ENCODE measurements at regions not wholly inside any gene's neighbourhood (a gene's known extent, or its start where the extent isn't known, plus 50 kb on each side); places are given as distances from the start of the nearest gene placed in this dataset.

- H3K4me3 ChIP-seq (ENCODE audit: low read depth, low read length), result no peak overlapping the region
- no peak for TF ChIP-seq CTCF (IDR thresholded peaks at IDR 0.05; ENCODE audit: low read depth, low read length, missing control alignments)
- DNase-seq (ENCODE audit: low read depth), result no peak
Observed at GRCh38 chr18:5622905-5623304, 79.1 kb upstream of the EPB41L3 start.

- no peak overlapping the region for H3K4me3 ChIP-seq (ENCODE audit: low read depth, low read length)
Observed at GRCh38 chr18:5620289-5620688, 76.5 kb upstream of the EPB41L3 start.

GRCh38 chr18:5619376-5619775, 75.6 kb upstream of the EPB41L3 start:
- TF ChIP-seq CTCF (IDR thresholded peaks at IDR 0.05; ENCODE audit: low read depth, low read length, missing control alignments), result no peak

More at GRCh38 chr18:5620289-5620688, 76.5 kb upstream of the EPB41L3 start:
- DNase-seq (ENCODE audit: low read depth), result no peak
- TF ChIP-seq CTCF (IDR thresholded peaks at IDR 0.05; ENCODE audit: low read depth, low read length, missing control alignments), result no peak

GRCh38 chr18:5618047-5618688, 74.4 kb upstream of the EPB41L3 start:
- TF ChIP-seq CTCF (IDR thresholded peaks at IDR 0.05; ENCODE audit: low read depth, low read length, missing control alignments), result no peak
- no peak for DNase-seq (ENCODE audit: low read depth)
- H3K4me3 ChIP-seq (ENCODE audit: low read depth, low read length), result no peak overlapping the region

More at GRCh38 chr18:5619376-5619775, 75.6 kb upstream of the EPB41L3 start:
- DNase-seq (ENCODE audit: low read depth), result no peak
- H3K4me3 ChIP-seq (ENCODE audit: low read depth, low read length), result no peak overlapping the region

- no peak for DNase-seq (ENCODE audit: low read depth)
- TF ChIP-seq CTCF (IDR thresholded peaks at IDR 0.05; ENCODE audit: low read depth, low read length, missing control alignments), result no peak
- H3K4me3 ChIP-seq (ENCODE audit: low read depth, low read length), result no peak overlapping the region
Observed at GRCh38 chr18:5611221-5611620, 67.4 kb upstream of the EPB41L3 start.

- H3K4me3 ChIP-seq (ENCODE audit: low read depth, low read length), result no peak overlapping the region
- no peak for TF ChIP-seq CTCF (IDR thresholded peaks at IDR 0.05; ENCODE audit: low read depth, low read length, missing control alignments)
- no peak for DNase-seq (ENCODE audit: low read depth)
Observed at GRCh38 chr18:5608846-5609245, 65.0 kb upstream of the EPB41L3 start.

- H3K4me3 ChIP-seq (ENCODE audit: low read depth, low read length), result no peak overlapping the region
- no peak for DNase-seq (ENCODE audit: low read depth)
- no peak for TF ChIP-seq CTCF (IDR thresholded peaks at IDR 0.05; ENCODE audit: low read depth, low read length, missing control alignments)
Observed at GRCh38 chr18:5606951-5607350, 63.2 kb upstream of the EPB41L3 start.
